ENCODE measurements at regions not wholly inside any gene's neighbourhood (a gene's known extent, or its start where the extent isn't known, plus 50 kb on each side); places are given as distances from the start of the nearest gene placed in this dataset.

GRCh38 chr13:72127031-72127430 is 260.0 kb upstream of the DACH1 start:
- H3K4me3 ChIP-seq (ENCODE audit: low read length), result no peak overlapping the region
- no peaks in the 10 kb centered on the region for H3K27me3 ChIP-seq (ENCODE audit: insufficient read depth, low read depth, low read length)
- no peaks in the 10 kb centered on the region for H3K36me3 ChIP-seq (ENCODE audit: insufficient read depth, low read length)
- no peak overlapping the region for H3K27ac ChIP-seq (ENCODE audit: low read length)
- no peak for TF ChIP-seq RAD21 (conservative IDR thresholded peaks at IDR 0.05)
- TF ChIP-seq MXI1 (conservative IDR thresholded peaks at IDR 0.05; ENCODE audit: poor library complexity, severe bottlenecking), result no peak
- H3K9me3 ChIP-seq (ENCODE audit: low read length), result no peaks in the 10 kb centered on the region
- no peak overlapping the region for H2AFZ ChIP-seq (ENCODE audit: low read depth, low read length)
- H3K9ac ChIP-seq (ENCODE audit: low read length), result no peak overlapping the region
- H3F3A ChIP-seq (ENCODE audit: insufficient read depth, low read length, poor library complexity, severe bottlenecking), result no peaks in the 10 kb centered on the region
- H4K20me1 ChIP-seq (ENCODE audit: insufficient read depth), result no peaks in the 10 kb centered on the region
- no peaks in the 10 kb centered on the region for H3K9me2 ChIP-seq (ENCODE audit: insufficient read depth, low read length)
- no peak overlapping the region for H3K4me2 ChIP-seq (ENCODE audit: low read length)
- H3K79me2 ChIP-seq (replicated peaks; ENCODE audit: insufficient read depth, low read length), result no peaks in the 10 kb centered on the region

GRCh38 chr13:72126424-72126823 is 259.4 kb upstream of the DACH1 start:
- Histone ChIP-seq H3K27ac (ENCODE audit: low read length) (no peak overlapping the region), H4K20me1 (ENCODE audit: insufficient read depth) (no peaks in the 10 kb centered on the region), H3K9me3 (ENCODE audit: low read length) (no peaks in the 10 kb centered on the region), H3F3A (ENCODE audit: insufficient read depth, low read length, poor library complexity, severe bottlenecking) (no peaks in the 10 kb centered on the region), H2AFZ (ENCODE audit: low read depth, low read length) (no peak overlapping the region), H3K27me3 (ENCODE audit: insufficient read depth, low read depth, low read length) (no peaks in the 10 kb centered on the region), H3K9ac (ENCODE audit: low read length) (no peak overlapping the region), H3K4me3 (ENCODE audit: low read length) (no peak overlapping the region), H3K79me2 (replicated peaks; ENCODE audit: insufficient read depth, low read length) (no peaks in the 10 kb centered on the region), H3K4me2 (ENCODE audit: low read length) (no peak overlapping the region), H3K36me3 (ENCODE audit: insufficient read depth, low read length) (no peaks in the 10 kb centered on the region), H3K9me2 (ENCODE audit: insufficient read depth, low read length) (no peaks in the 10 kb centered on the region)
- TF ChIP-seq SMC3 (conservative IDR thresholded peaks at IDR 0.05; ENCODE audit: poor library complexity), result no peak
- no peak for TF ChIP-seq REST (IDR thresholded peaks at IDR 0.05; ENCODE audit: borderline replicate concordance)

- H3K4me3 ChIP-seq (ENCODE audit: low read length), result no peak overlapping the region
- no peaks in the 10 kb centered on the region for H3F3A ChIP-seq (ENCODE audit: insufficient read depth, low read length, poor library complexity, severe bottlenecking)
- H3K9ac ChIP-seq (ENCODE audit: low read length), result no peak overlapping the region
- H4K20me1 ChIP-seq (ENCODE audit: insufficient read depth), result no peaks in the 10 kb centered on the region
- H3K9me2 ChIP-seq (ENCODE audit: insufficient read depth, low read length), result no peaks in the 10 kb centered on the region
- TF ChIP-seq MXI1 (conservative IDR thresholded peaks at IDR 0.05; ENCODE audit: poor library complexity, severe bottlenecking), result no peak
- no peak for TF ChIP-seq CTCF (IDR thresholded peaks at IDR 0.05; ENCODE audit: poor library complexity, severe bottlenecking)
- no peak for TF ChIP-seq EZH2 (IDR thresholded peaks at IDR 0.05; ENCODE audit: borderline replicate concordance, insufficient read depth, low read length, poor library complexity, severe bottlenecking)
- TF ChIP-seq POLR2AphosphoS5 (IDR thresholded peaks at IDR 0.05), result no peak
- no peak for TF ChIP-seq RAD21 (conservative IDR thresholded peaks at IDR 0.05)
- no peak for TF ChIP-seq TAF1 (IDR thresholded peaks at IDR 0.05; ENCODE audit: low read depth)
- TF ChIP-seq REST (IDR thresholded peaks at IDR 0.05; ENCODE audit: borderline replicate concordance), result no peak
- no peak for TF ChIP-seq EP300 (conservative IDR thresholded peaks at IDR 0.05; ENCODE audit: poor library complexity, severe bottlenecking)
- no peak for TF ChIP-seq SMC3 (conservative IDR thresholded peaks at IDR 0.05; ENCODE audit: poor library complexity)
- H3K27ac ChIP-seq (ENCODE audit: low read length), result no peak overlapping the region
- no peaks in the 10 kb centered on the region for H3K79me2 ChIP-seq (replicated peaks; ENCODE audit: insufficient read depth, low read length)
- H3K36me3 ChIP-seq (ENCODE audit: insufficient read depth, low read length), result no peaks in the 10 kb centered on the region
- no peak overlapping the region for H3K4me2 ChIP-seq (ENCODE audit: low read length)
- H2AFZ ChIP-seq (ENCODE audit: low read depth, low read length), result no peak overlapping the region
- no peaks in the 10 kb centered on the region for H3K27me3 ChIP-seq (ENCODE audit: insufficient read depth, low read depth, low read length)
- H3K9me3 ChIP-seq (ENCODE audit: low read length), result no peaks in the 10 kb centered on the region
Observed at GRCh38 chr13:72125561-72125960, 258.6 kb upstream of the DACH1 start.

Measured in neural cell (in vitro differentiated cells).